SK-N-SH treated with all-trans-retinoic acid at 6 μM for 48 hours (cell line): ENCODE measurements at regions not wholly inside any gene's neighbourhood (a gene's known extent, or its start where the extent isn't known, plus 50 kb on each side); places are given as distances from the start of the nearest gene placed in this dataset.
A peak's percentile ranks its signal among the peaks of the same experiment; 100 is the strongest.

Experiments
- ATAC-seq: fragments of 200-7000 bp; cut with Tn5 transposase; 3 replicates; pipeline ENCODE4 v1.9.1; 2020; ENCODE audit warnings: mild to moderate bottlenecking, moderate library complexity
- CSDC2 ChIP-seq: fragments of 250-450 bp; sonication (Bioruptor Pico); IDR thresholded peaks from 2 replicates; pipeline ENCODE4 v1.5.0; 2020; ENCODE audit warnings: mild to moderate bottlenecking, moderate library complexity
- GLIS3 ChIP-seq: fragments of 250-450 bp; sonication (Bioruptor Pico); IDR thresholded peaks from 2 replicates; pipeline ENCODE4 v1.5.0; 2020; ENCODE audit warnings: mild to moderate bottlenecking, moderate library complexity
- ISL1 ChIP-seq: fragments of 250-450 bp; sonication (Bioruptor Pico); IDR thresholded peaks from 2 replicates; pipeline ENCODE4 v2.1.2; 2022; ENCODE audit warnings: mild to moderate bottlenecking, moderate library complexity
- OSR1 ChIP-seq: fragments of 250-450 bp; sonication (Bioruptor Pico); IDR thresholded peaks from 2 replicates; pipeline ENCODE4 v1.8.0; 2022; ENCODE audit warnings: moderate library complexity, mild to moderate bottlenecking, inconsistent platforms
- PPARA ChIP-seq: fragments of 250-450 bp; sonication (Bioruptor Pico); IDR thresholded peaks from 2 replicates; pipeline ENCODE4 v1.5.0; 2020; ENCODE audit warnings: mild to moderate bottlenecking, borderline replicate concordance
- RARB ChIP-seq: fragments of 250-450 bp; sonication (Bioruptor Pico); IDR thresholded peaks from 2 replicates; pipeline ENCODE4 v1.8.0; 2021; ENCODE audit warnings: mild to moderate bottlenecking, moderate library complexity
- SNAI2 ChIP-seq: fragments of 250-450 bp; sonication (Bioruptor Pico); IDR thresholded peaks from 2 replicates; pipeline ENCODE4 v1.5.0; 2020; ENCODE audit warnings: mild to moderate bottlenecking, moderate library complexity
- TCF4 ChIP-seq: fragments of 250-450 bp; sonication (Bioruptor Pico); IDR thresholded peaks from 2 replicates; pipeline ENCODE4 v1.8.0; 2021; ENCODE audit warnings: mild to moderate bottlenecking, moderate library complexity, borderline replicate concordance
- TOX ChIP-seq: fragments of 250-450 bp; sonication (Bioruptor Pico); IDR thresholded peaks from 2 replicates; pipeline ENCODE4 v1.8.0; 2021; ENCODE audit warnings: mild to moderate bottlenecking, moderate library complexity, borderline replicate concordance
- ZFP3 ChIP-seq: fragments of 250-450 bp; sonication (Bioruptor Pico); IDR thresholded peaks from 2 replicates; pipeline ENCODE4 v1.5.0; 2020; ENCODE audit warnings: mild to moderate bottlenecking, moderate library complexity
- ZFP30 ChIP-seq: fragments of 450-650 bp; formaldehyde crosslinking; IDR thresholded peaks from 2 replicates; pipeline ENCODE4 v1.5.0; 2022; ENCODE audit warnings: mild to moderate bottlenecking, moderate library complexity
- ZNF70 ChIP-seq: fragments of 450-650 bp; formaldehyde crosslinking; IDR thresholded peaks from 2 replicates; pipeline ENCODE4 v1.5.0; 2020; ENCODE audit warnings: mild to moderate bottlenecking, moderate library complexity
- ZNF8 ChIP-seq: fragments of 450-650 bp; formaldehyde crosslinking; IDR thresholded peaks from 2 replicates; pipeline ENCODE4 v1.5.0; 2020; ENCODE audit warnings: mild to moderate bottlenecking, moderate library complexity
- TF ChIP-seq, protein P1 (sequence below): fragments of 250-450 bp; sonication (Bioruptor Pico); IDR thresholded peaks from 2 replicates; pipeline ENCODE4 v1.8.0; 2020; ENCODE audit warnings: mild to moderate bottlenecking, moderate library complexity, borderline replicate concordance
- TF ChIP-seq, protein P2 (sequence below): fragments of 250-450 bp; sonication (Bioruptor Pico); IDR thresholded peaks from 2 replicates; pipeline ENCODE4 v1.5.0; 2020; ENCODE audit warnings: mild to moderate bottlenecking, moderate library complexity
- TF ChIP-seq, protein P3 (sequence below): fragments of 250-450 bp; sonication (Bioruptor Pico); IDR thresholded peaks from 2 replicates; pipeline ENCODE4 v1.5.1; 2020; ENCODE audit warnings: low read depth, mild to moderate bottlenecking, moderate library complexity
- TF ChIP-seq, protein P4 (sequence below): fragments of 250-450 bp; sonication (Bioruptor Pico); IDR thresholded peaks from 2 replicates; pipeline ENCODE4 v1.5.1; 2021; ENCODE audit warnings: mild to moderate bottlenecking, moderate library complexity

DNA sequence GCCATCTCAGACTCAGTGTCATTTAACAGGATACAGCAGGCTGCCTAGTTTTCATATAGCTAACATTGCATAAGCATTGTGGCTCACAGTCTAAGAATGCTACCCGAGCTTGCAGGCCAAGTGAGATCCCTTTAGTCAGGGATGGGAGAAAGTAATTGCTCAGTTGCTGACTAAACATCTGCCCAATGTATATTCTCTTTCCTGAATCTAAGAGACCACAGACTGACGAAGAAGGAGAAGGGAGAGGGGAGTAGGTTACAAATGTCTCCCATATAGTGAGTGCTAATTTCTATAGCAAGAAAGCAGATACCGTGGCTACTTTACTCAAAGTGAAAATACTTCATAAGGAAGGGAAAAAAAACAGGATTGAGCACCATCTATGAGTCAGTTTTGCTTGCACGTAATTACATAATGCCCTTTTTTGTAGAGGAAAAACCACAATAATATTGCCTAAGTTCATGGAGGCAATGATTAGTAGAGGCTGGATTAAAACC is 453.9 kb downstream of the COG6 start:
- ATAC-seq = peak; percentile 97
- TF ChIP-seq ZNF70 (no peak), CSDC2 (CRISPR knock-in tag) (no peak), RARB (CRISPR knock-in tag) (no peak), ZNF8 (no peak), SNAI2 (CRISPR knock-in tag) (no peak), ZFP3 (CRISPR knock-in tag) (no peak), ISL1 (no peak), TCF4 (CRISPR knock-in tag) (no peak)
- TF ChIP-seq, protein P1, sequence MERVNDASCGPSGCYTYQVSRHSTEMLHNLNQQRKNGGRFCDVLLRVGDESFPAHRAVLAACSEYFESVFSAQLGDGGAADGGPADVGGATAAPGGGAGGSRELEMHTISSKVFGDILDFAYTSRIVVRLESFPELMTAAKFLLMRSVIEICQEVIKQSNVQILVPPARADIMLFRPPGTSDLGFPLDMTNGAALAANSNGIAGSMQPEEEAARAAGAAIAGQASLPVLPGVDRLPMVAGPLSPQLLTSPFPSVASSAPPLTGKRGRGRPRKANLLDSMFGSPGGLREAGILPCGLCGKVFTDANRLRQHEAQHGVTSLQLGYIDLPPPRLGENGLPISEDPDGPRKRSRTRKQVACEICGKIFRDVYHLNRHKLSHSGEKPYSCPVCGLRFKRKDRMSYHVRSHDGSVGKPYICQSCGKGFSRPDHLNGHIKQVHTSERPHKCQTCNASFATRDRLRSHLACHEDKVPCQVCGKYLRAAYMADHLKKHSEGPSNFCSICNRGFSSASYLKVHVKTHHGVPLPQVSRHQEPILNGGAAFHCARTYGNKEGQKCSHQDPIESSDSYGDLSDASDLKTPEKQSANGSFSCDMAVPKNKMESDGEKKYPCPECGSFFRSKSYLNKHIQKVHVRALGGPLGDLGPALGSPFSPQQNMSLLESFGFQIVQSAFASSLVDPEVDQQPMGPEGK (CRISPR knock-in tag) = no peak
- TF ChIP-seq, protein P2, sequence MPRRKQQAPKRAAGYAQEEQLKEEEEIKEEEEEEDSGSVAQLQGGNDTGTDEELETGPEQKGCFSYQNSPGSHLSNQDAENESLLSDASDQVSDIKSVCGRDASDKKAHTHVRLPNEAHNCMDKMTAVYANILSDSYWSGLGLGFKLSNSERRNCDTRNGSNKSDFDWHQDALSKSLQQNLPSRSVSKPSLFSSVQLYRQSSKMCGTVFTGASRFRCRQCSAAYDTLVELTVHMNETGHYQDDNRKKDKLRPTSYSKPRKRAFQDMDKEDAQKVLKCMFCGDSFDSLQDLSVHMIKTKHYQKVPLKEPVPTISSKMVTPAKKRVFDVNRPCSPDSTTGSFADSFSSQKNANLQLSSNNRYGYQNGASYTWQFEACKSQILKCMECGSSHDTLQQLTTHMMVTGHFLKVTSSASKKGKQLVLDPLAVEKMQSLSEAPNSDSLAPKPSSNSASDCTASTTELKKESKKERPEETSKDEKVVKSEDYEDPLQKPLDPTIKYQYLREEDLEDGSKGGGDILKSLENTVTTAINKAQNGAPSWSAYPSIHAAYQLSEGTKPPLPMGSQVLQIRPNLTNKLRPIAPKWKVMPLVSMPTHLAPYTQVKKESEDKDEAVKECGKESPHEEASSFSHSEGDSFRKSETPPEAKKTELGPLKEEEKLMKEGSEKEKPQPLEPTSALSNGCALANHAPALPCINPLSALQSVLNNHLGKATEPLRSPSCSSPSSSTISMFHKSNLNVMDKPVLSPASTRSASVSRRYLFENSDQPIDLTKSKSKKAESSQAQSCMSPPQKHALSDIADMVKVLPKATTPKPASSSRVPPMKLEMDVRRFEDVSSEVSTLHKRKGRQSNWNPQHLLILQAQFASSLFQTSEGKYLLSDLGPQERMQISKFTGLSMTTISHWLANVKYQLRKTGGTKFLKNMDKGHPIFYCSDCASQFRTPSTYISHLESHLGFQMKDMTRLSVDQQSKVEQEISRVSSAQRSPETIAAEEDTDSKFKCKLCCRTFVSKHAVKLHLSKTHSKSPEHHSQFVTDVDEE = no peak
- TF ChIP-seq, protein P3, sequence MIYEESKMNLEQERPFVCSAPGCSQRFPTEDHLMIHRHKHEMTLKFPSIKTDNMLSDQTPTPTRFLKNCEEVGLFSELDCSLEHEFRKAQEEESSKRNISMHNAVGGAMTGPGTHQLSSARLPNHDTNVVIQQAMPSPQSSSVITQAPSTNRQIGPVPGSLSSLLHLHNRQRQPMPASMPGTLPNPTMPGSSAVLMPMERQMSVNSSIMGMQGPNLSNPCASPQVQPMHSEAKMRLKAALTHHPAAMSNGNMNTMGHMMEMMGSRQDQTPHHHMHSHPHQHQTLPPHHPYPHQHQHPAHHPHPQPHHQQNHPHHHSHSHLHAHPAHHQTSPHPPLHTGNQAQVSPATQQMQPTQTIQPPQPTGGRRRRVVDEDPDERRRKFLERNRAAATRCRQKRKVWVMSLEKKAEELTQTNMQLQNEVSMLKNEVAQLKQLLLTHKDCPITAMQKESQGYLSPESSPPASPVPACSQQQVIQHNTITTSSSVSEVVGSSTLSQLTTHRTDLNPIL (CRISPR knock-in tag) = no peak

DNA sequence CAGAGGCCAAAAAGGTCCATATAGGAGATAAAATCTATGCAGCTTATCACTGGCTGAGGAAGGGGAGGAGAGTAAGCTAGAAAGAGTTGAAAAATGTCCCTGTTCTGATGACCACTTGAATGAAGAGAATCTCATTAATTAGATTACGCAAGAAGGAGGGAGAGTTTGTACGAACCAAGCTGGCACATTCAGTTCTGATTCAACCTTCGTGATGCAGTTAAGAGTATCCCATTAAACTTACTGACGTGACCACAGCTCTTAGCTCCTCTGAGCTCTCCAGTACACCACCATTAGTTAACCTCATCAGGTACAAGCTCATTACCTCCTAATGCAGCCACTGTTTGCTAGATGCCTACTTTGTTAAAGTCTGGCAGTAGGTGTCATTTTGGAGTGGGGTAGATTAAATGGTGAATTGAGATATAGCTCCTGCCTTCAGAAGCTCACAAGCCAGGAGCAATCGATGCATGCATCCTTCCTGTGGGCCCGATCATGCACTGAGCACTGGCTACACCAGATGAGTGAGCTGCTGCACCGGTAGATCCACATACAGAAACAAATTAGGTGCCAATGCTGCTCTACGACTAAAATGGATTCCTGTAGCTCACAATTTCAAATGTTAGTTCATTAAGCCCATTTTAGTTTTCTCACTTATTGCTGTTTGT is 458.3 kb downstream of the COG6 start:
- TF ChIP-seq SNAI2 (CRISPR knock-in tag) (no peak), ZFP30 (CRISPR knock-in tag) (no peak)
- TF ChIP-seq, protein P3 (CRISPR knock-in tag) = no peak
- TF ChIP-seq, all 23 proteins: peak for 0
- no peak for ATAC-seq

DNA sequence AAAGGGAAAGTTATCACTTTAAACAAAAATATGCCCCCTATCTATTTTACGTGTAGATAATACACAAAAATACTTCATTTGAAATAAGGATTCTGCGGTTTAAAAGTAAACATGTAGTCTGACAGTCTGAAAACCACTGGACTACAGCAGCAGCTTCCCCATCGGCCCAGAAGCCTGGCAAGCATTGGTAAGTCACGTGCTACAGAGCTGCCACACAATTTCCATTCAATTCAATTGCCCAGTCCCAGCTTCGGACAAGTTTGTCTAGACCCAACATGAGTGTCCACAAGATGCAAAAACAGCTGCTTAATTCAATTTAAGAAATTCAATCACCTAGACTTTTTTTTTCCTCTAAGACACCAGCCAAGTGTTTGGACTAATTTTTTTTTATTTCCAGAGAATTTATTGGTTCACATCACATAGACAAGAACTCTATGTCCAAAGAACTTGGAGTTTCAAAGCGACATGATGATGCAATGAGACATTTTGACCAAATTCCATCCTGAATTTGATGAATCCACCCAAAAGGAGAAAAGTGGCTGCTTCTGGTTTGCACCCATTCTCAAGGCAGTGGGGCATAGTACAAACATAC is 458.9 kb downstream of the COG6 start:
- ATAC-seq = no peak
- TF ChIP-seq, protein P1 (CRISPR knock-in tag) = no peak
- TF ChIP-seq GLIS3 (CRISPR knock-in tag) (no peak), ZNF70 (no peak), TOX (no peak), RARB (CRISPR knock-in tag) (no peak), PPARA (no peak), OSR1 (CRISPR knock-in tag) (no peak)
- TF ChIP-seq, protein P4, sequence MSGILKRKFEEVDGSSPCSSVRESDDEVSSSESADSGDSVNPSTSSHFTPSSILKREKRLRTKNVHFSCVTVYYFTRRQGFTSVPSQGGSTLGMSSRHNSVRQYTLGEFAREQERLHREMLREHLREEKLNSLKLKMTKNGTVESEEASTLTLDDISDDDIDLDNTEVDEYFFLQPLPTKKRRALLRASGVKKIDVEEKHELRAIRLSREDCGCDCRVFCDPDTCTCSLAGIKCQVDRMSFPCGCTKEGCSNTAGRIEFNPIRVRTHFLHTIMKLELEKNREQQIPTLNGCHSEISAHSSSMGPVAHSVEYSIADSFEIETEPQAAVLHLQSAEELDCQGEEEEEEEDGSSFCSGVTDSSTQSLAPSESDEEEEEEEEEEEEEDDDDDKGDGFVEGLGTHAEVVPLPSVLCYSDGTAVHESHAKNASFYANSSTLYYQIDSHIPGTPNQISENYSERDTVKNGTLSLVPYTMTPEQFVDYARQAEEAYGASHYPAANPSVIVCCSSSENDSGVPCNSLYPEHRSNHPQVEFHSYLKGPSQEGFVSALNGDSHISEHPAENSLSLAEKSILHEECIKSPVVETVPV = no peak
- TF ChIP-seq, protein P3 (CRISPR knock-in tag) = no peak
- TF ChIP-seq, protein P2 = no peak
- TF ChIP-seq, all 23 proteins: peak for 0
